Loucy (cell line): ENCODE measurements at regions not wholly inside any gene's neighbourhood (a gene's known extent, or its start where the extent isn't known, plus 50 kb on each side); places are given as distances from the start of the nearest gene placed in this dataset.

Experiments
- H2AFZ ChIP-seq: fragments of 200-600 bp; sonication (generic); 2 replicates; pipeline ENCODE4 v1.6.0; 2016; ENCODE audit warnings: antibody characterized with exemption, mild to moderate bottlenecking, low read length, moderate library complexity
- H3F3A ChIP-seq: fragments of 200-600 bp; 2 replicates; pipeline ENCODE4 v1.6.0; 2016; ENCODE audit warnings: antibody characterized with exemption, low read depth, mild to moderate bottlenecking
- H3K27me3 ChIP-seq: fragments of 200-600 bp; sonication (generic); 2 replicates; pipeline ENCODE4 v1.6.1; 2014; ENCODE audit warnings: low read length, mild to moderate bottlenecking; ENCODE audit not compliant: insufficient read depth, poor library complexity, severe bottlenecking
- H3K36me3 ChIP-seq: fragments of 200-600 bp; sonication (generic); 2 replicates; pipeline ENCODE4 v1.6.1; 2016; ENCODE audit warnings: low read length; ENCODE audit not compliant: insufficient read depth
- H3K4me1 ChIP-seq: fragments of 200-600 bp; sonication (generic); 2 replicates; pipeline ENCODE4 v1.5.1; 2014; ENCODE audit warnings: low read length, mild to moderate bottlenecking; ENCODE audit not compliant: insufficient read depth, poor library complexity, severe bottlenecking
- H3K4me2 ChIP-seq: fragments of 200-600 bp; sonication (generic); 2 replicates; pipeline ENCODE4 v1.6.0; 2014; ENCODE audit warnings: antibody characterized with exemption, low read length, low read depth, mild to moderate bottlenecking; ENCODE audit not compliant: poor library complexity, severe bottlenecking
- H3K4me3 ChIP-seq: fragments of 200-600 bp; sonication (generic); 2 replicates; pipeline ENCODE4 v1.5.1; 2014; ENCODE audit warnings: low read length, mild to moderate bottlenecking, mixed read lengths; ENCODE audit not compliant: poor library complexity, severe bottlenecking
- H3K79me2 ChIP-seq: fragments of 200-600 bp; sonication (generic); 2 replicates; pipeline ENCODE4 v1.6.1; 2014; ENCODE audit warnings: low read length; ENCODE audit not compliant: insufficient read depth
- H3K9ac ChIP-seq: fragments of 200-600 bp; sonication (generic); 2 replicates; pipeline ENCODE4 v1.6.0; 2014; ENCODE audit warnings: mild to moderate bottlenecking, low read depth, low read length, moderate library complexity; ENCODE audit not compliant: poor library complexity, severe bottlenecking
- H3K9me2 ChIP-seq: fragments of 200-600 bp; sonication (generic); replicated peaks from 2 replicates; pipeline ENCODE4 v1.6.1; 2016; ENCODE audit warnings: low read depth, low read length, mixed read lengths
- H3K9me3 ChIP-seq: fragments of 200-600 bp; sonication (generic); 2 replicates; pipeline ENCODE4 v1.6.1; 2014; ENCODE audit warnings: mild to moderate bottlenecking, antibody characterized with exemption, low read length, low read depth; ENCODE audit not compliant: insufficient read depth
- H4K20me1 ChIP-seq: fragments of 200-600 bp; sonication (generic); 2 replicates; pipeline ENCODE4 v1.6.0; 2014; ENCODE audit warnings: antibody characterized with exemption, low read length, mild to moderate bottlenecking; ENCODE audit not compliant: insufficient read depth, poor library complexity, severe bottlenecking
- CTCF ChIP-seq: fragments of 200-600 bp; sonication (generic); conservative IDR thresholded peaks from 2 replicates; pipeline ENCODE4 v1.5.1; 2014; ENCODE audit warnings: mild to moderate bottlenecking, antibody characterized with exemption, low read length
- EZH2phosphoT487 ChIP-seq: fragments of 200-600 bp; IDR thresholded peaks from 2 replicates; pipeline ENCODE4 v1.6.1; 2018; ENCODE audit warnings: antibody characterized with exemption, mild to moderate bottlenecking, moderate library complexity, borderline replicate concordance

GRCh38 chr5:73395256-73395655 lies 53.3 kb downstream of the FOXD1 start:
- TF ChIP-seq CTCF (no peak), EZH2phosphoT487 (no peak)

GRCh38 chr5:73394610-73395009 lies 54.0 kb downstream of the FOXD1 start:
- Histone ChIP-seq H3K4me1 (no peaks in the 10 kb centered on the region), H3K4me2 (no peak overlapping the region), H3K9me3 (no peaks in the 10 kb centered on the region), H3K4me3 (no peak overlapping the region), H3K9ac (no peak overlapping the region), H4K20me1 (no peaks in the 10 kb centered on the region), H3K27me3 (peaks cover 15% of the 10 kb centered on the region), H3F3A (no peaks in the 10 kb centered on the region), H3K79me2 (no peaks in the 10 kb centered on the region), H2AFZ (no peak overlapping the region), H3K36me3 (no peaks in the 10 kb centered on the region), H3K9me2 (no peaks in the 10 kb centered on the region)
- TF ChIP-seq CTCF (no peak), EZH2phosphoT487 (no peak)

More at GRCh38 chr5:73395256-73395655, 53.3 kb downstream of the FOXD1 start:
- Histone ChIP-seq H2AFZ (no peak overlapping the region), H3K9ac (no peak overlapping the region), H3K9me2 (no peaks in the 10 kb centered on the region), H3K36me3 (no peaks in the 10 kb centered on the region), H4K20me1 (no peaks in the 10 kb centered on the region), H3K27me3 (peaks cover 15% of the 10 kb centered on the region), H3K4me1 (no peaks in the 10 kb centered on the region), H3K4me2 (no peak overlapping the region), H3K79me2 (no peaks in the 10 kb centered on the region), H3K4me3 (no peak overlapping the region), H3K9me3 (no peaks in the 10 kb centered on the region), H3F3A (no peaks in the 10 kb centered on the region)

- Histone ChIP-seq H3K9ac (no peak overlapping the region), H3K9me2 (no peaks in the 10 kb centered on the region), H4K20me1 (no peaks in the 10 kb centered on the region), H2AFZ (no peak overlapping the region), H3K4me2 (no peak overlapping the region), H3K4me3 (no peak overlapping the region), H3F3A (no peaks in the 10 kb centered on the region), H3K79me2 (no peaks in the 10 kb centered on the region), H3K36me3 (no peaks in the 10 kb centered on the region), H3K9me3 (no peaks in the 10 kb centered on the region), H3K4me1 (no peaks in the 10 kb centered on the region), H3K27me3 (peaks cover 20% of the 10 kb centered on the region)
- TF ChIP-seq EZH2phosphoT487 (no peak), CTCF (no peak)
These were observed 54.7 kb downstream of the FOXD1 start for GRCh38 chr5:73393611-73394489.
